ENCODE measurements at regions not wholly inside any gene's neighbourhood (a gene's known extent, or its start where the extent isn't known, plus 50 kb on each side); places are given as distances from the start of the nearest gene placed in this dataset.

DNA sequence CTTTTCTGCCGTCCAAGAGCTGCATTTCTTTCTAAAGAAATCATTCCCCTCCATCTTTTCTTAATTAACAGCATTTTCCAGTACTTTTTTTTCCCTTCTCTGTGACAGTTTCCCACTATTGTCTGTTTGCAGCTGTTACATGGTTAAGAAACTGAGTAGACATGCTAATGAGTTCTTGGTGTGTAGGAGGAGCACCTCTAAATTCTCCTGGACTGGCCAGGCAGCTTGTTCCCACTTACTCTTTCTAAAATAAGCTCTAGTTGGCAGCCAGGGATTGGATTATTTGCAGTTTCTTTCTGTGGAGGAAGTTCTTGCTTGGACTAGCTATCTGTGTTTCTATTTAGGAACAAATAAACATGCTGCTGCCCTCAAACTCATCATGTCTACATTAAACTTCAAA is 235.1 kb upstream of the GAP43 start:
- Histone ChIP-seq H3K36me3 (ENCODE audit: low read depth) (no peaks in the 10 kb centered on the region), H3K4me3 (no peak overlapping the region), H3K9me3 (no peaks in the 10 kb centered on the region), H3K4me1 (ENCODE audit: low read depth) (no peaks in the 10 kb centered on the region)
- no peak for DNase-seq
- TF ChIP-seq CTCF (IDR thresholded peaks at IDR 0.05), result no peak
- ATAC-seq, result no peak
- intact Hi-C loops (cut with DNase I, micrococcal nuclease), result no loop called here

- no peak for TF ChIP-seq CTCF (IDR thresholded peaks at IDR 0.05)
- no peak overlapping the region for H3K4me3 ChIP-seq
- intact Hi-C loops (cut with DNase I, micrococcal nuclease), result no loop called here
- no peak for DNase-seq
- H3K36me3 ChIP-seq (ENCODE audit: low read depth), result no peaks in the 10 kb centered on the region
- H3K4me1 ChIP-seq (ENCODE audit: low read depth), result no peaks in the 10 kb centered on the region
- no peaks in the 10 kb centered on the region for H3K9me3 ChIP-seq
- no peak for ATAC-seq
Observed at GRCh38 chr3:115388811-115389210, 234.5 kb upstream of the GAP43 start.

DNA sequence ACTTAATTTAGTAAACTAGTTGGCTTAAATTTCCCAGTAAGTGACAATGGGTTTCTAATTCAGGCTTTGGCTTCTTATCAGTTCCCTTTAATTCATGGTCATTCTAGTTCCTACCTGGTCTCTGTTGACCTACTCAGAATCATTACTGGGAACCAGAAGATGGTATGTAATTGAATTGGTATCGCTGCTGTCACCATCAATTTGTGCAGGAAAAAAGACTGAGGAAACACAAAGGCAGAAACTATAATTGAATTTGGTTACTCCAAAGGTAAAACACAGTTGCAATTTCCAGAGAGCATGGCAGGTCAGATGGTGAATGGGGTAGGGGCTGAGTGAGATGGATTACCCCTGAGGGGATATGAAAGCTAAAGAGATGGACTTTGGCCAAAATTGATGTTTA is 226.5 kb upstream of the GAP43 start:
- no peak for TF ChIP-seq CTCF (IDR thresholded peaks at IDR 0.05)
- intact Hi-C loops (cut with DNase I, micrococcal nuclease), result no loop called here
- no peak for ATAC-seq

DNA sequence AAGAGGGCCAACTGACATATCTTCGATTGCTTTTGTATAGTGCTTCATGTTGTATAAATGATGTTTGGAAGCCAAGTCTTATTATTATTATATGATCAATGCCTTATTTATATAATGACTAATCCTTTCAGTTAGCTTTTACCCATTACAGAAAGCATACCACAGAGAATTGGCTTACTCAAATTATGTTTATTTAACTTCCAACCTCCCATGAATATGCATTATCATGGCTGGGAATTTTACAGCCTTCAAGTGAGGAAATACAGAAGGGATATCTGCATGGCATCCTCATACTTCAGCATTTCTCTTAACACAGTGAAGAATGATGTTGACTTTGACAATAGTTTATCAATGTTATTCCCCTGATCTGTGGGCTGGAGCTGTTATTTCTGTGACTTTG is 225.9 kb upstream of the GAP43 start:
- Histone ChIP-seq H3K36me3 (ENCODE audit: low read depth) (no peaks in the 10 kb centered on the region), H3K9me3 (no peaks in the 10 kb centered on the region), H3K4me1 (ENCODE audit: low read depth) (no peaks in the 10 kb centered on the region), H3K4me3 (no peak overlapping the region)
- DNase-seq (no peak), ATAC-seq (no peak)
- TF ChIP-seq CTCF (IDR thresholded peaks at IDR 0.05), result no peak
- intact Hi-C loops (cut with DNase I, micrococcal nuclease), result no loop called here

More for the DNA sequence above, 226.5 kb upstream of the GAP43 start:
- DNase-seq, result no peak
- no peaks in the 10 kb centered on the region for H3K36me3 ChIP-seq (ENCODE audit: low read depth)
- H3K4me1 ChIP-seq (ENCODE audit: low read depth), result no peaks in the 10 kb centered on the region
- no peak overlapping the region for H3K4me3 ChIP-seq
- no peaks in the 10 kb centered on the region for H3K9me3 ChIP-seq

DNA sequence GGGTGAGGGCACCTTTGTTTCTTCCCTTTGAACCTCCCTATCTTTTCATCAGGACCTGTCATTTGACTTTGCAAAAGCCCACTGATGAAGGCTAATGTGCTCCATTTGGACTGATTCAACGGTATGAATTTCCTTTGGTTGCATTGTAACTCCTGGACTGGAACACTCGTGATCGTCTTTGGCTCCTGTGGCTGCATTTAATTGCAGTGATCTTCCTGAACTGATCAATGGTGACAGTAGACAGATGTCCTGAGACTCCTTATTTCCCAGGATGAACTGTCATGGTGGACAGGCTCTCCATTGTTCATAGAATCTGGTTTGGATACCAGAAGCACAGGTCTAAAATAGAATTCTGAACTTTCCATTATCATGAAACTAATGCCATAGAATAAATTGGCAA is 224.8 kb upstream of the GAP43 start:
- H3K4me1 ChIP-seq (ENCODE audit: low read depth), result no peaks in the 10 kb centered on the region
- intact Hi-C loops (cut with DNase I, micrococcal nuclease), result no loop called here
- no peaks in the 10 kb centered on the region for H3K9me3 ChIP-seq
- ATAC-seq (no peak), DNase-seq (no peak)
- no peak overlapping the region for H3K4me3 ChIP-seq
- no peaks in the 10 kb centered on the region for H3K36me3 ChIP-seq (ENCODE audit: low read depth)
- no peak for TF ChIP-seq CTCF (IDR thresholded peaks at IDR 0.05)

GRCh38 chr3:115399750-115400149 is 223.6 kb upstream of the GAP43 start:
- no peaks in the 10 kb centered on the region for H3K9me3 ChIP-seq
- no peak overlapping the region for H3K4me3 ChIP-seq
- intact Hi-C loops (cut with DNase I, micrococcal nuclease), result no loop called here
- ATAC-seq, result no peak
- H3K4me1 ChIP-seq (ENCODE audit: low read depth), result no peaks in the 10 kb centered on the region
- no peaks in the 10 kb centered on the region for H3K36me3 ChIP-seq (ENCODE audit: low read depth)
- TF ChIP-seq CTCF (IDR thresholded peaks at IDR 0.05), result no peak
- no peak for DNase-seq

All from mucosa of descending colon (tissue), 3 donors.